Bronchial epithelial cell (primary cell): ENCODE measurements at regions not wholly inside any gene's neighbourhood (a gene's known extent, or its start where the extent isn't known, plus 50 kb on each side); places are given as distances from the start of the nearest gene placed in this dataset.
"Not testable (repeated sequence)": the region's sequence is repeated elsewhere in the genome, so short reads cannot be mapped to it uniquely, and the experiment has no call there.

Experiments used
- DNase-seq: peaks from one replicate; pipeline ENCODE4 v3.0.0-alpha.2; 2010; ENCODE audit warnings: low read depth
- FAIRE-seq: peaks from 2 replicates; lab custom pipeline; 2011; peaks lifted over from hg19 to GRCh38; lab: Jason Lieb, UNC
- H3K27me3 ChIP-seq: 2 replicates; pipeline ENCODE4 v1.5.1; 2011; ENCODE audit warnings: low read length; ENCODE audit not compliant: control insufficient read depth, insufficient read depth
- H3K36me3 ChIP-seq: 2 replicates; pipeline ENCODE4 v1.5.1; 2011; ENCODE audit warnings: low read length; ENCODE audit not compliant: control insufficient read depth, insufficient read depth
- H3K4me3 ChIP-seq: 2 replicates; pipeline ENCODE4 v1.5.1; 2011; ENCODE audit warnings: mild to moderate bottlenecking, low read depth, low read length, control low read depth
- CTCF ChIP-seq: IDR thresholded peaks from 2 replicates; pipeline ENCODE4 v1.5.1; 2011; ENCODE audit warnings: mild to moderate bottlenecking, moderate library complexity, low read length, control low read depth, inconsistent platforms; ENCODE audit not compliant: insufficient read depth, severe bottlenecking

GRCh38 chr1:143689781-143690180 is 282.0 kb downstream of the FAM72C start:
- FAIRE-seq (no peak), DNase-seq (no peak)

GRCh38 chr1:143680304-143680703 is 291.5 kb downstream of the FAM72C start:
- no peak for DNase-seq
- no peak for TF ChIP-seq CTCF
- Histone ChIP-seq H3K4me3 (no peak overlapping the region), H3K36me3 (no peaks in the 10 kb centered on the region), H3K27me3 (no peaks in the 10 kb centered on the region)
- no peak for FAIRE-seq

More at GRCh38 chr1:143689781-143690180, 282.0 kb downstream of the FAM72C start:
- TF ChIP-seq CTCF: no peak
- Histone ChIP-seq H3K27me3 (no peaks in the 10 kb centered on the region), H3K4me3 (no peak overlapping the region), H3K36me3 (no peaks in the 10 kb centered on the region)

- H3K36me3 ChIP-seq: no peaks in the 10 kb centered on the region
- FAIRE-seq: no peak
- no peak for TF ChIP-seq CTCF
- DNase-seq: no peak
- H3K27me3 ChIP-seq: no peaks in the 10 kb centered on the region
- no peak overlapping the region for H3K4me3 ChIP-seq
Measured at GRCh38 chr1:143672983-143673382, 298.8 kb downstream of the FAM72C start.

- no peak overlapping the region for H3K4me3 ChIP-seq
- no peak for TF ChIP-seq CTCF
- H3K36me3 ChIP-seq: no peaks in the 10 kb centered on the region
- H3K27me3 ChIP-seq: no peaks in the 10 kb centered on the region
- DNase-seq (no peak), FAIRE-seq (no peak)
Measured at GRCh38 chr1:143667730-143668129, 304.1 kb downstream of the FAM72C start.

GRCh38 chr1:143666851-143667250 is 304.9 kb downstream of the FAM72C start:
- no peak for DNase-seq
- no peak for TF ChIP-seq CTCF
- no peaks in the 10 kb centered on the region for H3K36me3 ChIP-seq
- no peaks in the 10 kb centered on the region for H3K27me3 ChIP-seq
- no peak overlapping the region for H3K4me3 ChIP-seq
- FAIRE-seq: no peak

GRCh38 chr1:143665606-143666005 is 306.2 kb downstream of the FAM72C start:
- TF ChIP-seq CTCF: no peak
- H3K27me3 ChIP-seq: peaks cover 2% of the 10 kb centered on the region
- DNase-seq (no peak), FAIRE-seq (peak; percentile 28)
- H3K4me3 ChIP-seq: no peak overlapping the region
- no peaks in the 10 kb centered on the region for H3K36me3 ChIP-seq

- not testable (repeated sequence) for H3K36me3 ChIP-seq, FAIRE-seq, H3K4me3 ChIP-seq, H3K27me3 ChIP-seq, DNase-seq
Measured at GRCh38 chr1:143663056-143663455, 308.7 kb downstream of the FAM72C start.
